DND-41 (cell line): ENCODE measurements at regions not wholly inside any gene's neighbourhood (a gene's known extent, or its start where the extent isn't known, plus 50 kb on each side); places are given as distances from the start of the nearest gene placed in this dataset.
"Not testable (repeated sequence)": the region's sequence is repeated elsewhere in the genome, so short reads cannot be mapped to it uniquely, and the experiment has no call there.

Experiments used
- CTCF ChIP-seq: IDR thresholded peaks from 2 replicates; pipeline ENCODE4 v1.5.1; 2012; ENCODE audit warnings: borderline replicate concordance, low read length, moderate library complexity, mild to moderate bottlenecking; ENCODE audit not compliant: poor library complexity, severe bottlenecking; ENCODE audit errors: extremely low read depth
- EZH2 ChIP-seq: IDR thresholded peaks from 3 replicates; pipeline ENCODE4 v1.6.1; 2012; ENCODE audit warnings: borderline replicate concordance, low read depth, mild to moderate bottlenecking, moderate library complexity, low read length, inconsistent platforms; ENCODE audit not compliant: severe bottlenecking

GRCh38 chr4:3961091-3961672, 195.0 kb downstream of the ADRA2C start:
- not testable (repeated sequence) for TF ChIP-seq CTCF, EZH2
